ENCODE measurements at regions not wholly inside any gene's neighbourhood (a gene's known extent, or its start where the extent isn't known, plus 50 kb on each side); places are given as distances from the start of the nearest gene placed in this dataset.

- H3K9me3 Mint-ChIP-seq: peaks cover 0 to 4% (median under 1%) of the 10 kb centered on the region in 6 donors
- peaks cover 2 to 6% (median 2%) of the 10 kb centered on the region in 3 donors for H3K27me3 Mint-ChIP-seq (ENCODE audit: low read depth in 3 of 3)
- peak overlapping the region in 1 of 6 donors; percentile 20 for H3K27ac Mint-ChIP-seq
- peaks cover 25 to 42% of the 10 kb centered on the region in 2 donors for H3K4me1 Mint-ChIP-seq
- H3K4me3 Mint-ChIP-seq: no peak overlapping the region
- peaks cover 0 to 10% (median 0%) of the 10 kb centered on the region in 3 donors for H3K36me3 Mint-ChIP-seq
- DNase-seq: no peak
Observed at GRCh38 chr10:110446954-110447608, 50.6 kb upstream of the DUSP5 start.

DNA sequence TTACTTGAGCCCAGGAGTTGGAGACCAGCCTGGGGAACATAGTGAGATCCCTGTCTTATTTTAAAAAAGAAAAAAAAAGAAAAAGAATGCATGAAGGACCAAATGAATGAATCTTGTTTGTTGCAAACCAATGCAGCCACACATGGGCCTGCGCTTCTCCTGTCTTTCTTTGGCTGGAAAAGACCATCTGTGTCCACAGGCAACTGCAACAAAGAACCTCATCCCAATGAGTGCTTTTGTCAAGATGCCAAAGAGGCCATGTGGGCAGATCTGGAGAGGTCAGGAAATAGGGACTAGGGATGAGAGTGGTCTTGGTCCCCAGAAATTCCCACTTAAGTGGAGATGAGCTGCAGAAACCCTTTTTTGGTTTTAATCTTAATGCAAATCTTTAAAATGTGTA, 49.8 kb upstream of the DUSP5 start:
- Mint-ChIP-seq H3K4me3 (no peak overlapping the region), H3K9me3 (peaks cover 0 to 4% (median under 1%) of the 10 kb centered on the region in 6 donors), H3K27ac (no peak overlapping the region), H3K27me3 (ENCODE audit: low read depth in 3 of 3) (peaks cover 2 to 6% (median 2%) of the 10 kb centered on the region in 3 donors), H3K4me1 (peaks cover 22 to 33% of the 10 kb centered on the region in 2 donors), H3K36me3 (peaks cover 0 to 10% (median 0%) of the 10 kb centered on the region in 3 donors)
- DNase-seq: no peak
